H1 (cell line): ENCODE measurements at regions not wholly inside any gene's neighbourhood (a gene's known extent, or its start where the extent isn't known, plus 50 kb on each side); places are given as distances from the start of the nearest gene placed in this dataset.

Source experiments
- CTCF ChIP-seq, 3 experiments: IDR thresholded peaks; 1 replicate in 2 of 3; 2 replicates in 1 of 3; pipeline versions ENCODE4 v1.5.1 to v1.6.1; 2011; ENCODE audit warnings: low read length in 3 of 3, mild to moderate bottlenecking in 3 of 3, inconsistent platforms in 2 of 3, low read depth in 1 of 3, moderate library complexity in 1 of 3; ENCODE audit not compliant: insufficient read depth in 1 of 3; ENCODE audit errors: control extremely low read depth in 1 of 3
- EGR1 ChIP-seq: IDR thresholded peaks from 2 replicates; pipeline ENCODE4 v1.6.1; 2011; ENCODE audit warnings: low read depth, low read length, borderline replicate concordance
- EZH2 ChIP-seq: fragments of 200-600 bp; sonication (generic); IDR thresholded peaks from 2 replicates; pipeline ENCODE4 v1.7.1; 2012; ENCODE audit warnings: low read depth, mild to moderate bottlenecking, moderate library complexity, low read length, inconsistent platforms; ENCODE audit not compliant: severe bottlenecking
- JUND ChIP-seq: IDR thresholded peaks from 2 replicates; pipeline ENCODE4 v1.6.1; 2011; ENCODE audit warnings: mild to moderate bottlenecking, improper control_type of control experiment, low read length
- POLR2A ChIP-seq, 2 experiments: IDR thresholded peaks; 1 replicate in 1 of 2; 2 replicates in 1 of 2; pipeline ENCODE4 v1.6.1; 2011; ENCODE audit warnings: low read depth in 2 of 2, low read length in 2 of 2, mild to moderate bottlenecking in 2 of 2; ENCODE audit errors: control extremely low read depth in 1 of 2
- POLR2AphosphoS5 ChIP-seq: IDR thresholded peaks from 2 replicates; pipeline ENCODE4 v1.6.1; 2011; ENCODE audit warnings: low read depth, low read length
- SP1 ChIP-seq: IDR thresholded peaks from 2 replicates; pipeline ENCODE4 v1.6.1; 2011; ENCODE audit warnings: low read depth, low read length
- SUZ12 ChIP-seq: fragments of 200-600 bp; sonication (generic); IDR thresholded peaks from 2 replicates; pipeline ENCODE4 v1.6.1; 2012; ENCODE audit warnings: mild to moderate bottlenecking, inconsistent platforms, low read length, moderate library complexity, mixed read lengths
- TEAD4 ChIP-seq: IDR thresholded peaks from 2 replicates; pipeline ENCODE4 v1.6.1; 2012; ENCODE audit warnings: low read depth, low read length, inconsistent platforms, mixed read lengths
- ZNF274 ChIP-seq: IDR thresholded peaks from 2 replicates; pipeline ENCODE4 v1.7.0; 2012; ENCODE audit warnings: low read length, borderline replicate concordance; ENCODE audit errors: extremely low read depth

GRCh38 chr1:50346621-50347020, 76.6 kb downstream of the DMRTA2 start:
- TF ChIP-seq CTCF (IDR thresholded peaks at IDR 0.05; ENCODE audit: control extremely low read depth in 1 of 3, insufficient read depth in 1 of 3, low read depth in 1 of 3, low read length in 3 of 3) (no peak), POLR2A (IDR thresholded peaks at IDR 0.05; ENCODE audit: control extremely low read depth in 1 of 2, low read depth in 2 of 2, low read length in 2 of 2) (no peak), SUZ12 (no peak), TEAD4 (no peak), EZH2 (no peak), EGR1 (no peak), JUND (no peak), ZNF274 (no peak), POLR2AphosphoS5 (no peak), SP1 (no peak)
